GM12878 (cell line): ENCODE measurements at regions not wholly inside any gene's neighbourhood (a gene's known extent, or its start where the extent isn't known, plus 50 kb on each side); places are given as distances from the start of the nearest gene placed in this dataset.

Experiments
- MEF2B ChIP-seq: fragments of 450-650 bp; IDR thresholded peaks from 2 replicates; pipeline ENCODE4 v1.6.1; 2018; ENCODE audit warnings: mild to moderate bottlenecking, moderate library complexity; ENCODE audit not compliant: partially characterized antibody, poor library complexity, severe bottlenecking
- POLR2AphosphoS5 ChIP-seq: IDR thresholded peaks from 2 replicates; pipeline ENCODE4 v1.6.1; 2011; ENCODE audit warnings: mild to moderate bottlenecking, low read length, inconsistent platforms
- TCF7 ChIP-seq: IDR thresholded peaks from 2 replicates; pipeline ENCODE4 v1.6.1; 2014; ENCODE audit warnings: antibody characterized with exemption, borderline replicate concordance
- TF ChIP-seq, protein P1 (sequence below): IDR thresholded peaks from 2 replicates; pipeline ENCODE4 v1.6.1; 2011; ENCODE audit warnings: low read depth, low read length, improper control_type of control experiment, borderline replicate concordance

GRCh38 chr2:235325151-235325550, 168.7 kb upstream of the AGAP1 start:
- TF ChIP-seq POLR2AphosphoS5 (no peak), TCF7 (no peak), MEF2B (no peak)
- TF ChIP-seq, protein P1, sequence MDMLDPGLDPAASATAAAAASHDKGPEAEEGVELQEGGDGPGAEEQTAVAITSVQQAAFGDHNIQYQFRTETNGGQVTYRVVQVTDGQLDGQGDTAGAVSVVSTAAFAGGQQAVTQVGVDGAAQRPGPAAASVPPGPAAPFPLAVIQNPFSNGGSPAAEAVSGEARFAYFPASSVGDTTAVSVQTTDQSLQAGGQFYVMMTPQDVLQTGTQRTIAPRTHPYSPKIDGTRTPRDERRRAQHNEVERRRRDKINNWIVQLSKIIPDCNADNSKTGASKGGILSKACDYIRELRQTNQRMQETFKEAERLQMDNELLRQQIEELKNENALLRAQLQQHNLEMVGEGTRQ: no peak
